WERI-Rb-1 (cell line): ENCODE measurements at regions not wholly inside any gene's neighbourhood (a gene's known extent, or its start where the extent isn't known, plus 50 kb on each side); places are given as distances from the start of the nearest gene placed in this dataset.

Experiments used
- DNase-seq: peaks from one replicate; pipeline ENCODE4 v3.0.0-alpha.2; 2020
- H3K27ac ChIP-seq: fragments of 250-450 bp; sonication (Bioruptor Pico); 2 replicates; pipeline ENCODE4 v1.5.1; 2020; ENCODE audit warnings: mild to moderate bottlenecking, moderate library complexity
- H3K27me3 ChIP-seq: fragments of 250-450 bp; sonication (Bioruptor Pico); 2 replicates; pipeline ENCODE4 v1.5.1; 2021; ENCODE audit warnings: mild to moderate bottlenecking, low read depth, moderate library complexity; ENCODE audit not compliant: insufficient read depth, severe bottlenecking
- H3K36me3 ChIP-seq: fragments of 250-450 bp; sonication (Bioruptor Pico); 2 replicates; pipeline ENCODE4 v1.5.1; 2020; ENCODE audit warnings: mild to moderate bottlenecking, moderate library complexity
- H3K4me3 ChIP-seq: 2 replicates; pipeline ENCODE4 v1.5.1; 2011; ENCODE audit warnings: low read depth, mild to moderate bottlenecking, control low read depth, low read length
- H3K9me3 ChIP-seq: fragments of 250-450 bp; sonication (Bioruptor Pico); 2 replicates; pipeline ENCODE4 v1.5.1; 2021; ENCODE audit warnings: mild to moderate bottlenecking, moderate library complexity; ENCODE audit not compliant: severe bottlenecking
- TF ChIP-seq, protein P1 (sequence below): IDR thresholded peaks from 2 replicates; pipeline ENCODE4 v1.5.1; 2011; ENCODE audit warnings: low read depth, mild to moderate bottlenecking, control low read depth, inconsistent platforms, low read length

DNA sequence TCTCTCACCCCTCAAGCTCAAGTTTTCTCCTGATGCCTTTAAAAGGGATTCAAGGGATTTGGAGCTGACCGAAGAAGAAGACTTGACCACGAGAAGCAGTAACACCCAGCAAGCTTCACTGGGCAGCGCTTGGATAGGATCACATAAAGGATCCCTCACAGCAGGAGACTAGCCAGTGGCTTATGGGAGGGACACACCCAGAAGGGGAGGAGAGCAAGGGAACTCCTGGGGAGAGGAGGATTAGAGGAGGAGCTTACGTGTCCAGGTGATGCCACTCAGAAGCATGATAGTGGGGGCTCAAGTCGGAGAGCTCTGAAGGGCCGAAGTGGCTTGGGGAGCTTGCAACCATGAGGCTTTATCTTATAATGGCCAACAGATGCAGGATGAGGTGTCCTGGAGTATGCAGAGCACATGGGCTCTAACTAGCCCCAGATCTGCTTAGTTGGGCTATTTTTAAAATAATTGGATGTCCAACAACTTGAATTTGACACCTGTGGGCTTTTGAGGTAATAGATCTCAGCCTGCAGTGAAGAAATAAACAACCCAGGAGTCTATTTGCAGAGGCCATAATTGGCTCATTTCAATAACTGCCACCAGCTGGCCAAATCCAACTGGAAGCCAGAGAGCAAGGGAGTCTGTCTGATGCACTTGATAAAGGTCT lies 137.9 kb upstream of the EXOC2 start:
- Histone ChIP-seq H3K27ac (no peak overlapping the region), H3K4me3 (no peak overlapping the region), H3K9me3 (peaks cover 21% of the 10 kb centered on the region), H3K27me3 (no peaks in the 10 kb centered on the region), H3K36me3 (no peaks in the 10 kb centered on the region)
- peak; percentile 55 for DNase-seq
- TF ChIP-seq, protein P1, sequence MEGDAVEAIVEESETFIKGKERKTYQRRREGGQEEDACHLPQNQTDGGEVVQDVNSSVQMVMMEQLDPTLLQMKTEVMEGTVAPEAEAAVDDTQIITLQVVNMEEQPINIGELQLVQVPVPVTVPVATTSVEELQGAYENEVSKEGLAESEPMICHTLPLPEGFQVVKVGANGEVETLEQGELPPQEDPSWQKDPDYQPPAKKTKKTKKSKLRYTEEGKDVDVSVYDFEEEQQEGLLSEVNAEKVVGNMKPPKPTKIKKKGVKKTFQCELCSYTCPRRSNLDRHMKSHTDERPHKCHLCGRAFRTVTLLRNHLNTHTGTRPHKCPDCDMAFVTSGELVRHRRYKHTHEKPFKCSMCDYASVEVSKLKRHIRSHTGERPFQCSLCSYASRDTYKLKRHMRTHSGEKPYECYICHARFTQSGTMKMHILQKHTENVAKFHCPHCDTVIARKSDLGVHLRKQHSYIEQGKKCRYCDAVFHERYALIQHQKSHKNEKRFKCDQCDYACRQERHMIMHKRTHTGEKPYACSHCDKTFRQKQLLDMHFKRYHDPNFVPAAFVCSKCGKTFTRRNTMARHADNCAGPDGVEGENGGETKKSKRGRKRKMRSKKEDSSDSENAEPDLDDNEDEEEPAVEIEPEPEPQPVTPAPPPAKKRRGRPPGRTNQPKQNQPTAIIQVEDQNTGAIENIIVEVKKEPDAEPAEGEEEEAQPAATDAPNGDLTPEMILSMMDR, result no peak

DNA sequence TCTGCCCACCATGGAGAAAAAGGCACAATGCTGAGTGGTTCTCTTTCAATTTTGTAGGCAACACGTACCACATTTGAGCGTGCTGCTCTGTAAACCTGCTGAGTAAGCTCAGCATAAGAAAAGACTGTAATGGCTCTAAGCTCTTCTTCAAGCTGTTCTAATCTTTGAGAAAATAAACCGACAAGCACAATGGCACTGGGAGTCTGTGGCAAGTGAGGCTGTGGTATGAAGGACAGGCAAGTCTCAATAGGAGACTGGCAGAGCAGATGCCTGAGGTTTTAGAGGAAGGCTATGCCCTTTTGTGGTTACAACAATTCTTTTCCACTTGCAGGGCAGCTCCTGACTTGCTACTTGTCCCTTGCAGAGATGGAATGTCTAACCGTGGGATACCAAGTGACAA lies 136.7 kb upstream of the EXOC2 start:
- Histone ChIP-seq H3K4me3 (no peak overlapping the region), H3K9me3 (peaks cover 22% of the 10 kb centered on the region), H3K36me3 (no peaks in the 10 kb centered on the region), H3K27ac (no peak overlapping the region), H3K27me3 (no peaks in the 10 kb centered on the region)
- no peak for DNase-seq
- TF ChIP-seq, protein P1, result no peak

DNA sequence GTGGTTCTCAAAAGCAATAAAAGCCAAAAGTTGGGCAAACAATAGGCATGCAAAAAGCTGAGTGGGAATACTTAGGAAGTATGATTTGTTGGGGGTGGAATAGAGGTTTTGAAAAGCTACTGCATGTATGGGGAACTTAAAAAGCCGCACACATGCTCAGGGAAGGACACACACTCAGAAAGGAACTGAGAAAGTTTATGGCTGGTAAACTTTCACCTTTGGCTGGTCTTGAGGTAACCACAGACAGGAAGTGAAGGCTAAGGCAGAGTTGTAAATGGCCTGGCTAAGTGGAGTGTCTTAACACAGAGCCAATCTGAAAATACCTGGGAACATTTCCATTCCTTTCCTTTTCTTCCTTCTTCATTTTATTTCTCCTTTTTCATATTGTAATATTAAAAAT lies 134.5 kb upstream of the EXOC2 start:
- TF ChIP-seq, protein P1, result no peak
- no peaks in the 10 kb centered on the region for H3K36me3 ChIP-seq
- no peak overlapping the region for H3K27ac ChIP-seq
- DNase-seq, result no peak
- H3K27me3 ChIP-seq, result no peaks in the 10 kb centered on the region
- H3K4me3 ChIP-seq, result no peak overlapping the region
- H3K9me3 ChIP-seq, result peaks cover 25% of the 10 kb centered on the region

DNA sequence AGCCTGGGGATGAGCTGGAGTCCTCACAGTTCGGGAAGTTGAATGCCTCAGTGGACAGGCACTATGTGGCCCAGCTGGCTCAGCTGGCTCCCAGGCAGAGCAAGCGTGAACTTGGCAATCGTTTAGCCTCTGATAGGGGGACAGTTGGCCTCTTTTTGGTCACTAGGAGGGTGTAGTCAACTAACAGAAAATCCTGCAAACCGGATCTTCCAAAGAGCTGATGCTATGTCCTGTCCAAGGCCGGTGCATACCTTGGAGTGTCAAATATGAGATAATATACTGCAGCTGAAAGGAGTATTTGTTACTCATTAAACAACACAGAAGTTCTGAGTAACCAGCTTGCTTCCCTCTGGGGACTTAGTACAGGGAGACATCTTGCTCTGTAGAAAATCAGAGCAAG lies 126.2 kb upstream of the EXOC2 start:
- TF ChIP-seq, protein P1, result no peak
- no peak for DNase-seq
- Histone ChIP-seq H3K9me3 (no peaks in the 10 kb centered on the region), H3K27me3 (no peaks in the 10 kb centered on the region), H3K36me3 (no peaks in the 10 kb centered on the region), H3K4me3 (no peak overlapping the region), H3K27ac (no peak overlapping the region)

DNA sequence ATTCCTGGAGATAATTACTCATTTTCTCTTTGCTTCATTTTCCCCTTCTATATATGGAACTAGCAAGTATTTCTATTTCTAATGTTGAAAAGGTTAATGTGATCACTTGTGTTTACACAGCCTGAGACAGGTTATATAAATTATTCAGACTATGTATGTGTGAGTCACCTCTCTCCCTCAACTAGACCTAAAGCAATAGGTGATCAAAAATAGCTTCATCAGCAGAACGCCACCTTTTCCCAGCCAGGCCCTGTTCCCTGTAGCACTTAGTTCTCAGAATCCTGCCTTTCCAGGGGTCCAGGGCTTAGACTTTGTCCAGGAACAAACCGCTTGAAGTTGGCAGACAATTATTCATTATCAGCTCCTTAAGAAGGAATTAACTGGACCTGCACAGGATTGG lies 125.3 kb upstream of the EXOC2 start:
- Histone ChIP-seq H3K27ac (no peak overlapping the region), H3K36me3 (no peaks in the 10 kb centered on the region)

More for the DNA sequence above, 125.3 kb upstream of the EXOC2 start:
- Histone ChIP-seq H3K4me3 (no peak overlapping the region), H3K27me3 (no peaks in the 10 kb centered on the region), H3K9me3 (no peaks in the 10 kb centered on the region)
- TF ChIP-seq, protein P1, result no peak
- DNase-seq, result peak; percentile 75
